HG03103 (cell line): ENCODE measurements at regions not wholly inside any gene's neighbourhood (a gene's known extent, or its start where the extent isn't known, plus 50 kb on each side); places are given as distances from the start of the nearest gene placed in this dataset.

Experiments used
- ATAC-seq: cut with Tn5 transposase; IDR thresholded peaks from one replicate; pipeline ENCODE4 v1.9.1; 2021; ENCODE audit warnings: low read depth; ENCODE audit not compliant: unreplicated experiment

DNA sequence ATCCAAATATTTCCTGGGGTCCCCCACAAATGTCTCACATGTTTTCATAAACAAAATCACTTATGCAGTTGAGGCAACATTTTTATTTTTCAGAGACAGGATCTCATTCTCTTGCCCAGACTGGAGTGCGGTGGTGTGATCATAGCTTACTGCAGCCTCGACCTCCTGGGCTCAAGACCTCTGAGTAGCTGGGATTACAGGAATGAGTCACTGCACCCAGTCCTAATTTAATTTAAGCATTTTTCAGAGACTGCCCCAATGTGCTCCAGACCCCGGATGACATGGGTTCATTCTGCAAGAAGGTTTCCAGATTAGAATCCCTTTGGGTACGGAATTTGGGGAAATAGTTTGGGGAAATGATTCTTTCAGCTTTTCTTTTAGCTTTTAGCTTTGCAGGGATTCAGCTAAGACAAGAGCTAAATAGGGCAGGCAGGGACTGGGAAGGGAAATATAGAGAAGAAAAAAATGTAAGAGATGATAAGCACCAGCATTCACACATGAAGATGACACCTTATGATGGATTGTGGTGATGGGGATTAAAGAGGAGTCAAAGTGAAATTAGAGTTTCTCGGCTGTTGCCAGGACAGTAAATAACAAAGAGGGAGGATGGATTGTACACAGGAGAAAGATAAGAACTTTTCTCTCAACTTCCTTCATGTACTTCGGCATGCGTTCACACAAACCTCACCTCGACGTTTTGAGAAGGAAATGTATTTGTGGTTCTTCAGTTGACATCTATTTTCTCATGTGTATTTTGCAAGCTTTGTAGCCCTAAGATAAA, 169.4 kb upstream of the TAB2 start:
- no peak for ATAC-seq

DNA sequence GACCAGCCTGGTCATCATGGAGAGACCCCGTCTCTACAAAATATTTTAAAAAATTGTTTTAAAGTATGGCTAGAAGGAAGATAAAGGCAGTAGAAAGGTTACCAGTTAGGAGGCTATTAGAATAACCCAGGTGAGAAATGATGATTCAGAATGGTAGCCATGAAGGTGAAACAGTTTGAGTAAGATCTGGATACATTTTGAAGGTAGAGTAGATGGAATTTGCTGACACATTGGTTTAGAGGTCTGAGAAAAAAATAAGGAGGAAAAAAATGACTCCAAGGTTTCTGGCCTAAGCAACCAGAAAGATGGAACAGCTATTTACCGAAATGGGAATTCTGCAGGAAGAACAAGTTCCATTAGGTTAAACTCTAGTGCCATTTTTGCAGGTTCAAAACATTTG, 167.9 kb upstream of the TAB2 start:
- ATAC-seq = no peak

DNA sequence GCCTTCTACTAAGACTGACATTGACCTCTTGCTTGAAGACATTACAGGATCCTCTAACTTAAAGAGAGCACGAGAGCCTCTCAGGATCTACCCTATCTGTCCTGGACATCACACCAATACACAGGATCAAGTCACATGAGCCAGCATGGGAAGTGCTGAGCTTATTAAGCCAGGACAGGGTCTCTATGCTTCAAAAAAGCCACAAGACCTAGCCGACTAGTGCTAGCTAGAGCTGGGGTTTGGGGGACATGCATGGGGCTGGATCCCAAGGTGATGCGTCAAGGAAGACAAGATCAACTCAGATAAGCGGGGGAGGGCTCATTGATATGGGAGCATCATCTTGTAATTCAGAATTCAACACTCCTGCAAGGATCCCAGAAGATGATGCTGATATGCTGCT, 167.2 kb upstream of the TAB2 start:
- ATAC-seq = no peak

- ATAC-seq = no peak
These were observed 166.6 kb upstream of the TAB2 start for GRCh38 chr6:149150801-149151398.

- no peak for ATAC-seq
These were observed 165.0 kb upstream of the TAB2 start for GRCh38 chr6:149152521-149152920.

- no peak for ATAC-seq
These were observed 164.4 kb upstream of the TAB2 start for GRCh38 chr6:149153100-149153499.

GRCh38 chr6:149153693-149154092, 163.8 kb upstream of the TAB2 start:
- ATAC-seq = no peak

DNA sequence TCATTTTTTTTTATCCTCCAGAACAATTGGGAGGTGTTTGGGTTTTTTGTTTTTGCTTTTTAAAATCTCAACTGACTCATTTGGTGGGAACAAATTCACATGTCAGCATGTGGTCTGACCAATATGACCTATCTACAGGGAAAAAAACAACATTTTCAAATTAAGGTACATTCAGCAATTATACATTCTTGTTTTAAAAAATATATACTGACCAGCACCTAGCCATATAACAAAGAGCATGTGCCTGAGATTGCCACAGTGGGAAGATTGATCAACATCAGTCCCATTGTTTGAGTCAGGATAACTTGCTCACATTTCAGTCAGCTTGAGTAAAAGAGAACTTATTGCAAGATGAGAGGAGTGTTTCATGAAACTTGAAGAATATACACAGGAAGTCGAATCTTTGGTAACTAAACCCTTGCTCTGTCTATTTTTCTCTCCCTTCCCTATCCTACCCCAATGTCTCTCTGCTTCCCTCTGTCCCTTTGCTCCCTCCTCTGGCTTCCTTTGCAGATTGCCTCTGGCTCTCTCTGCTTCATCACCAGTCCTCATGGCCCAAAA, 163.2 kb upstream of the TAB2 start:
- no peak for ATAC-seq

DNA sequence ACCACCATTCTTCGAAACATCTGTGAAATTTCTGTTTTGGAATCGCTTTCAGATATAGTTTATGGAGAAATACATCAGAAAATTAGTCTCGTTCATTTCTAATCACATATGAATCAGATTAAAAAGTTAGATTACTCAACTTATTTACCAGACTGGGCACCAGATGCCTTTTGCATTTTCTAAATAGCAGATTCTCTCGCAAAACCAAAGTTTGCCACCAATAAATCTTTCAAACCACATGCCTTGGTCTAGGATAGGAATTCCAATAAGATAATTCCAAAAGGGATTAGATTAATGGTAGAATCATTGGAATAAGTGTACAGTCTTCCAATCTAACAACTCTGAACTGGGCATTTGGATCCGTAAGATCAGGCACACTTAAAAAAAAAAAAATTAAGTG, 160.4 kb upstream of the TAB2 start:
- no peak for ATAC-seq

DNA sequence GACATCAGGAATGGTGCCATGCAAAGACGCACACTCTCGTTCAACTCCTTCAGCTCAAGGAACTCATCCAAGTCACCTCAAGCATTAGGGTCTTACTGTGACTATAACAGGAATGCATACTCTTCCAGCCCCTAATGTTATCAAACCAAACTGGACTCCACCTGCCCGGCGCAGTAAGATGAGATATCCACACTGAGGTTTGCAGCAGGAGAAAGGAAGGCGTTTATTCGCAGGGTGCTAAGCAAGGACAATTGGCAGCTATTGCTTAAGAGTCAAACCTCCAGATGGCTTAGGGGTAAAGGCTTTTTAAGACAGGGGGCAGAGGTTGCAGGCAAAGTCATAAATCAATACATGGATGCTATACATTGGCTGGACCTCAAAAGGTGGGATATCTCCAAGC, 159.4 kb upstream of the TAB2 start:
- ATAC-seq = no peak

DNA sequence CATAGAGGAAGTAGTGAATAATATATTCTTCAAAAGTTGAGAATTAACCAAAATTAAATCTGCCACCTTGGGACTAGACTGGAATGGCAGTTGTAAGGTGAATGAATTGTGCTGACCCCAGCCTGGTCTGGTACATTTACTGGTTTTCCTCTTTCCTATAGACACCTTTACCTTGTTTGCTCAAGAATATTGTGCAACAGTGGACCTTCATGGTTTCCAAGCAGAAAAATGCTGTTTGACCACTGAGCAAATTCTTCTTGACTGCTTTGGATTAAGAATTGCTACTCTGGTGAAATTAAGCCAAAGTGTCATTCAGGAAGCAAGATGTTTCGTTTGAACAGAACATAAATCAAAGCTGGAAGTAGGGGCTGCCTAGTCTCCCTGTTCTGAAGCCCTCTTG, 156.6 kb upstream of the TAB2 start:
- no peak for ATAC-seq

DNA sequence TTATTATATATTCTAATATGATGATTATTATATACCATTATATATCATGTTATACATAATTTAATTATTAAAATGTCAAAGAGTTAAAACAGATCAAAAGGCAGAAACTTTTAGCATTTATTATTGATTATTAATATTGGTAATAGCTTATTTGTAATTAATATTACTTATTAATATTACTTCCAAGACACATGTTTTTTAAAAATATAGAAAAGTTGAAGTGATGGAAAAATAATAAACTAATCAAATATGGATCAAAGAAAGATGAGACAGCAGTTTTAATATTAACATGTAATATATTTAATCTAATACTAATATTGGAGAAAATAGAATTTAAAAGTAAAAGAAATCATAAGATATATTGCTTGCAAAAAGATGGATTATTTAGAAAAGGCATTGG, 154.6 kb upstream of the TAB2 start:
- ATAC-seq = no peak

- ATAC-seq = no peak
These were observed 153.2 kb upstream of the TAB2 start for GRCh38 chr6:149164199-149164750.

- ATAC-seq = no peak
These were observed 151.2 kb upstream of the TAB2 start for GRCh38 chr6:149166336-149166735.

GRCh38 chr6:149166747-149167146, 150.8 kb upstream of the TAB2 start:
- ATAC-seq = no peak

- ATAC-seq = no peak
These were observed 148.5 kb upstream of the TAB2 start for GRCh38 chr6:149168968-149169367.

- no peak for ATAC-seq
These were observed 147.6 kb upstream of the TAB2 start for GRCh38 chr6:149169761-149170511.

DNA sequence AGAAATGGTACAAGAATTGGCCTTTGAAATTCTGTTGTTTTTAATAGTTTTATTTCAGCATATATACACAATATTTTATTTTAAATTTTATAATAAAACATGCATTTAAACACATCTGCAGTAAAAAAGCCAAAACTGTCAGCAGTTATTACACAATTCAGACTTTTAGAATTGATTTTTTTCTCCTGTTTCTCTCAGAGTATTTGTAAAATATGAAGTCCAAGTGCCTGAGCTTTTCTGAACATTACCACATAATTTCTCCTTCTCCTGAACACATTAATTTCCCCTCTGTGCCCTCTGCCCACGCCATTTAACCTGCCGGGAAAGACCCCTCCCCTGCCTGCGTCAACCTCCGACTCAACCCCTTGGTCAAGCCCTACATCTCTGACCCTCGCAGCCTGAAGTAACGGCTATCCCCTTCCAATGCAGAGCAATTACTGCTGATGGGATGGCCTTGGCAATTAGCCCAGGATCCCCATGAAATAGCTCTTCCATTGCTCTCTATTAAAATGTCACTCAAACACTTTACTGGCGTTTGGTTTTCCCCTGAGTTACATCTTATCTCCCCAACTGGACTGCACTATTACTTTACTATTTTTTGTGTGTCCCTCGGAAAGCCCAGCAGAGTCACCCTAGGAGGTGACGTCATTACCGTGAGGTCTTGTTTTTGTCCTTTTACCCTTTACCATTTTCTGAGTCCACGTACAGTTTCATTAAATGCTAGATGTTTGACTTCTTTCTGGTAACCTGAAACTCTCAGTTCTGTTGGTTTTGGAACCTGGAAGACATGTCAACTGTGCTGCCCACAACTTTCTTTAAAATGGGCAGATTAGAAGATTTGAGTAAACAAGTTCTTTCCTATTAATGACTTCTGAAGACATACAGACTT, 146.7 kb upstream of the TAB2 start:
- ATAC-seq = no peak

DNA sequence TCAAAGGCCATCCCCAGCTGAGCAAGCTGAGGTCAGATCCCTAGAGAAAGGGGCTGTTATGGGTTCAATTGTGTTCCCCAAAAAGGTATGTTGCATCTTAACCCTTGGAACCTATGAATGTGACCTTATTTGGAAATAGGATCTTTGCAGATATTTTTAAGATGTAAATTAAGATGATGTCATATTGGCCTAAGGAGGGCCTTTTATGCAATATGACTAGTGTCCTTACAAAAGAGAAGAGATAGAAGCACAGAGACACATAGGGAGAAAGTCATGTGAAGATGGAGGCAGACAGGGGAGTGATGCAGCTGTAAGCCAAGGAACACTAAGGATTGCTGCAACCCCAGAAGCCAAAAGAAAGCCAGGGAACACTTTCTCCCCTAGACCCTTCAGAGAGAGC, 144.3 kb upstream of the TAB2 start:
- ATAC-seq = no peak

- no peak for ATAC-seq
These were observed 142.6 kb upstream of the TAB2 start for GRCh38 chr6:149174962-149175361.
